SW480 (cell line): ENCODE measurements at regions not wholly inside any gene's neighbourhood (a gene's known extent, or its start where the extent isn't known, plus 50 kb on each side); places are given as distances from the start of the nearest gene placed in this dataset.

ENCODE experiments used
- DNase-seq: peaks from one replicate; pipeline ENCODE4 v3.0.0-alpha.2; 2016; ENCODE audit warnings: low spot score

DNA sequence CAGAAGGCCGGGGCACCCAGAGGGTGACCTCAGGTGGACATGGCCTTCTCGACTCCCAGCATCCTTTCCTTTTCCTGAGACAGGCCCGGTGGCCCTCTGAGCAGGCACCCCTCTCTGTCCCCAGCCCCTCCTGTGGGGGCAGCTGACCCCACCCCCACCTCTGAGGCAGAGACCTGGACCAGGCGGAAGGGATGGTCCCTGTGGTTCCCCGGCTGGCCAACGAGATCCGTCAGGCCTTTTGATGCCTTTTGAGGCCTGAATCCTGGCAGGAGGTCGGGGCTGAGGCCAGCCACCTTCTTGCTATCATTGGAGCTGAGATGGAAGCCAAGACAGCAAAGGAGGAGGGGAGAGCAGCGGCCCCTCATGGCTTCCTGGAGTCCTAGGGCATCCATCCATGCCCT, 50.2 kb upstream of the ACTRT2 start:
- no peak for DNase-seq
